ENCODE measurements at regions not wholly inside any gene's neighbourhood (a gene's known extent, or its start where the extent isn't known, plus 50 kb on each side); places are given as distances from the start of the nearest gene placed in this dataset.

DNA sequence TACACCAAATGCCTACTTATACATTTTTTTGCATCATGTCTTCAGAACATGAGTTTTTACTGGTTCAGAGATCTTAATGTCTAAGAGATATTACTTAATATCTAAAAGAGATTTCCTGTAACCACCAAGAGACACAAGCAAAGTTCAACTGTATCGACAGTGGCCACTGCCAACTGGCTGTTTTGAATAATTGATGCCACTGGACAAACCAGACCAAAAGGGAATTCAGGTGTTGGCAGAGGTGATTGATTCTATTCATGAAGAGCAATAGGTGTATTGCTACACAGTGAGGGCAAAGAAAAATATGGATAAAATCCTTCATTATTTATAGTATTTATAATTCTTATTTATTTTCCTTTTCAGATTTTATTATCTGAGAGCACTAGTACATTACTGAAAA is 58.5 kb upstream of the ANKRD17 start:
- no peak for DNase-seq (ENCODE audit: low spot score)
- no peaks in the 10 kb centered on the region for H3K27me3 ChIP-seq (replicated peaks; ENCODE audit: insufficient read depth)
- intact Hi-C loops (cut with DNase I) = no loop called here
- 100% methylated on average over 1 of the region's 1 CpG for WGBS
- no peak overlapping the region for H3K27ac ChIP-seq
- no peaks in the 10 kb centered on the region for H3K9me3 ChIP-seq
- no peaks in the 10 kb centered on the region for H3K36me3 ChIP-seq
- no peaks in the 10 kb centered on the region for H3K4me1 ChIP-seq (replicated peaks)
- no peak overlapping the region for H3K4me3 ChIP-seq
- no peak for TF ChIP-seq POLR2A (IDR thresholded peaks at IDR 0.05)
- TF ChIP-seq POLR2AphosphoS5 (IDR thresholded peaks at IDR 0.05) = no peak
- no peak for TF ChIP-seq CTCF (IDR thresholded peaks at IDR 0.05)

GRCh38 chr4:73315091-73315490 is 56.5 kb upstream of the ANKRD17 start:
- Histone ChIP-seq H3K27ac (no peak overlapping the region), H3K4me1 (replicated peaks) (no peaks in the 10 kb centered on the region), H3K36me3 (no peaks in the 10 kb centered on the region), H3K27me3 (replicated peaks; ENCODE audit: insufficient read depth) (no peaks in the 10 kb centered on the region), H3K4me3 (no peak overlapping the region), H3K9me3 (no peaks in the 10 kb centered on the region)
- TF ChIP-seq POLR2AphosphoS5 (IDR thresholded peaks at IDR 0.05) (no peak), POLR2A (IDR thresholded peaks at IDR 0.05) (no peak), CTCF (IDR thresholded peaks at IDR 0.05) (no peak)
- intact Hi-C loops (cut with DNase I) = no loop called here
- no peak for DNase-seq (ENCODE audit: low spot score)
- 81% methylated on average over 2 of the region's 2 CpGs for WGBS

DNA sequence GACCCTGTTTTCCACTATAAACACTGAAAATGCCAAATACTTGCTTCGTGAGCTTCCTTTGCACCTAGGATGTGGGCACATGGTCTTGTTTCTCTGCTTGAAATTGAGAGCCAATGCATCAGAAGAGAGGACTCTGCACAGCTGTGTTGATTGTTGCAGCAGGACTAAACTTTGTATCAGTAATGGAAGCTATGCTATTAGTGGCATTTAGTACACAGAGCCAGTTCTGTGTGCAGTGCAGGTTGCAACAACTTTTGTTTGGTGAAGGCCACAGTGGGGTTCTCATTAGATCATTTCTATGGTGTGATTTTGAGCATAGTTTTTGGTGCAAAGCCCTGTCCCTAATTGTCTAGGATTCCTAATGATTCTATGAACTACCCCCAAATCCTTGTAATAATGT is 54.4 kb upstream of the ANKRD17 start:
- TF ChIP-seq POLR2A (IDR thresholded peaks at IDR 0.05) (no peak), CTCF (IDR thresholded peaks at IDR 0.05) (no peak), POLR2AphosphoS5 (IDR thresholded peaks at IDR 0.05) (no peak)
- Histone ChIP-seq H3K4me3 (no peak overlapping the region), H3K27ac (no peak overlapping the region), H3K9me3 (no peaks in the 10 kb centered on the region), H3K4me1 (replicated peaks) (no peaks in the 10 kb centered on the region), H3K36me3 (no peaks in the 10 kb centered on the region), H3K27me3 (replicated peaks; ENCODE audit: insufficient read depth) (no peaks in the 10 kb centered on the region)
- DNase-seq (ENCODE audit: low spot score) = no peak
- 86% methylated on average over 1 of the region's 1 CpG for whole genome bisulfite sequencing
- intact Hi-C loops (cut with DNase I) = loop anchor here (5.0 kb wide), 1 partner anchor 339 kb away; no protein-coding TSS in a partner anchor

- no peak for DNase-seq (ENCODE audit: low spot score)
- H3K27ac ChIP-seq = no peak overlapping the region
- H3K36me3 ChIP-seq = no peaks in the 10 kb centered on the region
- H3K4me1 ChIP-seq (replicated peaks) = no peaks in the 10 kb centered on the region
- H3K9me3 ChIP-seq = no peaks in the 10 kb centered on the region
- no peak overlapping the region for H3K4me3 ChIP-seq
- intact Hi-C loops (cut with DNase I) = loop anchor here (5.0 kb wide), 1 partner anchor 341 kb away; no protein-coding TSS in a partner anchor
- no peaks in the 10 kb centered on the region for H3K27me3 ChIP-seq (replicated peaks; ENCODE audit: insufficient read depth)
- TF ChIP-seq POLR2A (IDR thresholded peaks at IDR 0.05) (no peak), CTCF (IDR thresholded peaks at IDR 0.05) (peak in 3 of 4 experiments; percentile 33 to 46 (median 40)), POLR2AphosphoS5 (IDR thresholded peaks at IDR 0.05) (no peak)
These were observed 52.8 kb upstream of the ANKRD17 start for GRCh38 chr4:73311428-73311827.

- Histone ChIP-seq H3K4me1 (replicated peaks) (no peaks in the 10 kb centered on the region), H3K27me3 (replicated peaks; ENCODE audit: insufficient read depth) (no peaks in the 10 kb centered on the region), H3K36me3 (no peaks in the 10 kb centered on the region), H3K27ac (no peak overlapping the region), H3K9me3 (no peaks in the 10 kb centered on the region), H3K4me3 (no peak overlapping the region)
- DNase-seq (ENCODE audit: low spot score) = no peak
- WGBS = 75% methylated on average over 3 of the region's 3 CpGs
- no peak for TF ChIP-seq CTCF (IDR thresholded peaks at IDR 0.05)
- intact Hi-C loops (cut with DNase I) = no loop called here
These were observed 50.6 kb upstream of the ANKRD17 start for GRCh38 chr4:73309211-73309610.

All from prostate gland (tissue), 2 donors.